Tibial nerve (tissue), 4 donors: ENCODE measurements at regions not wholly inside any gene's neighbourhood (a gene's known extent, or its start where the extent isn't known, plus 50 kb on each side); places are given as distances from the start of the nearest gene placed in this dataset.

Experiments used
- EP300 ChIP-seq, 2 donors: sonication (generic); formaldehyde crosslinking; IDR thresholded peaks; one replicate each; pipeline ENCODE4 v1.6.1; 2017; ENCODE audit warnings: antibody characterized with exemption in 2 of 2, mild to moderate bottlenecking in 1 of 2
- POLR2A ChIP-seq, 2 donors: fragments of 450-650 bp; IDR thresholded peaks; one replicate each; pipeline ENCODE4 v1.6.1; 2017; ENCODE audit warnings: antibody characterized with exemption in 2 of 2, mild to moderate bottlenecking in 2 of 2, moderate library complexity in 2 of 2
- TF ChIP-seq, protein P1 (sequence below), 5 experiments: fragments of 200-600 bp in 3 of 5; fragments of 450-650 bp in 2 of 5; sonication (generic) in 3 of 5; IDR thresholded peaks; one replicate each; pipeline ENCODE4 v1.5.1; 2016 to 2019; ENCODE audit warnings: antibody characterized with exemption in 5 of 5, mild to moderate bottlenecking in 3 of 5, moderate library complexity in 2 of 5

DNA sequence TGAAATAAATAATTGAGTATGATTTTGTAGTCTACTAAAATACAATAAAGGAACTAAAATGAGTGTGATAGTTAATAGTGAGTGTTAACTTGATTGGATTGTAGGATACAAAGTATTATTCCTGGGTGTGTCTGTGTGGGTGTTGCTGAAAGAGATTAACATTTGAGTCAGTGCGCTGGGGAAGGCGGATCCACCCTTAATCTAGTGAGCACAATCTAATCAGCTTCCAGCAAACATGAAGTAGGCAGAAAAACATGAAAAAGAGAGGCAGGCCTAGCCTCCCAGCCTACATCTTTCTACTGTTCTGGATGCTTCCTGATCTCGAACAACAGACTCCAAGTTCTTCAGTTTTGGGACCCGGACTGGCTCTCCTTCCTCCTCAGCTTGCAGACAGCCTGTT lies 1716.6 kb downstream of the MRPL39 start:
- TF ChIP-seq, protein P1, sequence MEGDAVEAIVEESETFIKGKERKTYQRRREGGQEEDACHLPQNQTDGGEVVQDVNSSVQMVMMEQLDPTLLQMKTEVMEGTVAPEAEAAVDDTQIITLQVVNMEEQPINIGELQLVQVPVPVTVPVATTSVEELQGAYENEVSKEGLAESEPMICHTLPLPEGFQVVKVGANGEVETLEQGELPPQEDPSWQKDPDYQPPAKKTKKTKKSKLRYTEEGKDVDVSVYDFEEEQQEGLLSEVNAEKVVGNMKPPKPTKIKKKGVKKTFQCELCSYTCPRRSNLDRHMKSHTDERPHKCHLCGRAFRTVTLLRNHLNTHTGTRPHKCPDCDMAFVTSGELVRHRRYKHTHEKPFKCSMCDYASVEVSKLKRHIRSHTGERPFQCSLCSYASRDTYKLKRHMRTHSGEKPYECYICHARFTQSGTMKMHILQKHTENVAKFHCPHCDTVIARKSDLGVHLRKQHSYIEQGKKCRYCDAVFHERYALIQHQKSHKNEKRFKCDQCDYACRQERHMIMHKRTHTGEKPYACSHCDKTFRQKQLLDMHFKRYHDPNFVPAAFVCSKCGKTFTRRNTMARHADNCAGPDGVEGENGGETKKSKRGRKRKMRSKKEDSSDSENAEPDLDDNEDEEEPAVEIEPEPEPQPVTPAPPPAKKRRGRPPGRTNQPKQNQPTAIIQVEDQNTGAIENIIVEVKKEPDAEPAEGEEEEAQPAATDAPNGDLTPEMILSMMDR (IDR thresholded peaks at IDR 0.05): no peak
- TF ChIP-seq EP300 (IDR thresholded peaks at IDR 0.05): no peak
- no peak for TF ChIP-seq POLR2A (IDR thresholded peaks at IDR 0.05)
